Loucy (cell line): ENCODE measurements at regions not wholly inside any gene's neighbourhood (a gene's known extent, or its start where the extent isn't known, plus 50 kb on each side); places are given as distances from the start of the nearest gene placed in this dataset.

Source experiments
- CTCF ChIP-seq: fragments of 200-600 bp; sonication (generic); conservative IDR thresholded peaks from 2 replicates; pipeline ENCODE4 v1.5.1; 2014; ENCODE audit warnings: mild to moderate bottlenecking, antibody characterized with exemption, low read length
- EZH2phosphoT487 ChIP-seq: fragments of 200-600 bp; IDR thresholded peaks from 2 replicates; pipeline ENCODE4 v1.6.1; 2018; ENCODE audit warnings: antibody characterized with exemption, mild to moderate bottlenecking, moderate library complexity, borderline replicate concordance

GRCh38 chr11:27246925-27247324, 116.1 kb downstream of the CCDC34 start:
- TF ChIP-seq CTCF = no peak
- TF ChIP-seq EZH2phosphoT487 = no peak
